CMK (cell line): ENCODE measurements at regions not wholly inside any gene's neighbourhood (a gene's known extent, or its start where the extent isn't known, plus 50 kb on each side); places are given as distances from the start of the nearest gene placed in this dataset.
A peak's percentile ranks its signal among the peaks of the same experiment; 100 is the strongest.

ENCODE experiments used
- DNase-seq: peaks from one replicate; pipeline ENCODE4 v3.0.0-alpha.2; 2010; ENCODE audit warnings: low read depth

GRCh38 chr11:122346006-122346405 lies 230.0 kb upstream of the BLID start:
- no peak for DNase-seq

- DNase-seq, result no peak
These were observed 229.6 kb upstream of the BLID start for GRCh38 chr11:122345586-122345985.

GRCh38 chr11:122344215-122344614 lies 228.2 kb upstream of the BLID start:
- DNase-seq, result no peak

GRCh38 chr11:122343210-122343609 lies 227.2 kb upstream of the BLID start:
- no peak for DNase-seq

- DNase-seq, result no peak
These were observed 226.2 kb upstream of the BLID start for GRCh38 chr11:122342089-122342744.

- DNase-seq, result no peak
These were observed 225.5 kb upstream of the BLID start for GRCh38 chr11:122341477-122341876.

GRCh38 chr11:122340607-122341290 lies 224.7 kb upstream of the BLID start:
- DNase-seq, result no peak

- DNase-seq, result peak; percentile 32
These were observed 223.5 kb upstream of the BLID start for GRCh38 chr11:122339436-122340060.

- DNase-seq, result peak; percentile 69
These were observed 221.7 kb upstream of the BLID start for GRCh38 chr11:122337704-122338103.

- DNase-seq, result peak; percentile 68
These were observed 221.2 kb upstream of the BLID start for GRCh38 chr11:122337241-122337640.

GRCh38 chr11:122336706-122337105 lies 220.7 kb upstream of the BLID start:
- no peak for DNase-seq

GRCh38 chr11:122334546-122335339 lies 218.7 kb upstream of the BLID start:
- DNase-seq, result no peak

- no peak for DNase-seq
These were observed 217.5 kb upstream of the BLID start for GRCh38 chr11:122333467-122333866.

- no peak for DNase-seq
These were observed 215.1 kb upstream of the BLID start for GRCh38 chr11:122331079-122331478.

GRCh38 chr11:122330279-122330965 lies 214.4 kb upstream of the BLID start:
- no peak for DNase-seq

GRCh38 chr11:122327528-122327927 lies 211.5 kb upstream of the BLID start:
- DNase-seq, result no peak

- DNase-seq, result no peak
These were observed 207.9 kb upstream of the BLID start for GRCh38 chr11:122323754-122324421.

GRCh38 chr11:122322329-122322728 lies 206.3 kb upstream of the BLID start:
- no peak for DNase-seq

GRCh38 chr11:122320671-122321070 lies 204.7 kb upstream of the BLID start:
- no peak for DNase-seq

- DNase-seq, result no peak
These were observed 203.9 kb upstream of the BLID start for GRCh38 chr11:122319691-122320620.
